ENCODE measurements at regions not wholly inside any gene's neighbourhood (a gene's known extent, or its start where the extent isn't known, plus 50 kb on each side); places are given as distances from the start of the nearest gene placed in this dataset.

- TF ChIP-seq RAD21 (IDR thresholded peaks at IDR 0.05; ENCODE audit: low read depth) (no peak), EP300 (IDR thresholded peaks at IDR 0.05; ENCODE audit: borderline replicate concordance) (no peak), CEBPB (IDR thresholded peaks at IDR 0.05) (no peak), MAX (IDR thresholded peaks at IDR 0.05) (no peak), TEAD4 (IDR thresholded peaks at IDR 0.05) (no peak)
Measured at GRCh38 chr10:21406595-21407193, 118.8 kb downstream of the SKIDA1 start.

- TF ChIP-seq NFIC (IDR thresholded peaks at IDR 0.05) = no peak
- no peak for TF ChIP-seq EGR1 (IDR thresholded peaks at IDR 0.05)
- TF ChIP-seq EP300 (IDR thresholded peaks at IDR 0.05; ENCODE audit: borderline replicate concordance) = no peak
- no peak for TF ChIP-seq ZBTB7A (IDR thresholded peaks at IDR 0.05; ENCODE audit: low read depth)
- no peak for TF ChIP-seq YY1 (IDR thresholded peaks at IDR 0.05; ENCODE audit: low read depth)
- TF ChIP-seq CEBPB (IDR thresholded peaks at IDR 0.05) = no peak
- TF ChIP-seq USF1 (IDR thresholded peaks at IDR 0.05) = no peak
- TF ChIP-seq TAF1 (IDR thresholded peaks at IDR 0.05; ENCODE audit: low read depth) = no peak
- TF ChIP-seq RAD21 (IDR thresholded peaks at IDR 0.05; ENCODE audit: low read depth) = no peak
- TF ChIP-seq TCF12 (IDR thresholded peaks at IDR 0.05; ENCODE audit: low read depth) = no peak
- TF ChIP-seq REST (IDR thresholded peaks at IDR 0.05; ENCODE audit: low read depth) = no peak
- no peak for TF ChIP-seq CREB1 (IDR thresholded peaks at IDR 0.05; ENCODE audit: low read depth)
- no peak for TF ChIP-seq TEAD4 (IDR thresholded peaks at IDR 0.05)
- no peak for TF ChIP-seq FOXM1 (IDR thresholded peaks at IDR 0.05; ENCODE audit: borderline replicate concordance, low read depth)
- TF ChIP-seq MAX (IDR thresholded peaks at IDR 0.05) = no peak
Measured at GRCh38 chr10:21405981-21406380, 119.5 kb downstream of the SKIDA1 start.

GRCh38 chr10:21403256-21404015 is 122.0 kb downstream of the SKIDA1 start:
- no peak for TF ChIP-seq NFIC (IDR thresholded peaks at IDR 0.05)
- no peak for TF ChIP-seq EP300 (IDR thresholded peaks at IDR 0.05; ENCODE audit: borderline replicate concordance)
- TF ChIP-seq MAX (IDR thresholded peaks at IDR 0.05) = no peak
- no peak for TF ChIP-seq RAD21 (IDR thresholded peaks at IDR 0.05; ENCODE audit: low read depth)
- no peak for TF ChIP-seq CEBPB (IDR thresholded peaks at IDR 0.05)
- TF ChIP-seq CREB1 (IDR thresholded peaks at IDR 0.05; ENCODE audit: low read depth) = peak; percentile 18; the same call in 1 of the 2 replicates
- no peak for TF ChIP-seq YY1 (IDR thresholded peaks at IDR 0.05; ENCODE audit: low read depth)
- TF ChIP-seq ZBTB7A (IDR thresholded peaks at IDR 0.05; ENCODE audit: low read depth) = no peak
- 0 out of 2 replicates have a peak, but pooled peaks have one; percentile 21 for TF ChIP-seq TCF12 (IDR thresholded peaks at IDR 0.05; ENCODE audit: low read depth)
- TF ChIP-seq TAF1 (IDR thresholded peaks at IDR 0.05; ENCODE audit: low read depth) = no peak
- no peak for TF ChIP-seq REST (IDR thresholded peaks at IDR 0.05; ENCODE audit: low read depth)
- TF ChIP-seq EGR1 (IDR thresholded peaks at IDR 0.05) = no peak
- no peak for TF ChIP-seq USF1 (IDR thresholded peaks at IDR 0.05)
- no peak for TF ChIP-seq TEAD4 (IDR thresholded peaks at IDR 0.05)

- TF ChIP-seq TAF1 (IDR thresholded peaks at IDR 0.05; ENCODE audit: low read depth) = no peak
- TF ChIP-seq TEAD4 (IDR thresholded peaks at IDR 0.05) = 0 out of 2 replicates have a peak, but pooled peaks have one; percentile 11
- TF ChIP-seq FOXM1 (IDR thresholded peaks at IDR 0.05; ENCODE audit: borderline replicate concordance, low read depth) = no peak
- TF ChIP-seq REST (IDR thresholded peaks at IDR 0.05; ENCODE audit: low read depth) = no peak
- no peak for TF ChIP-seq ZBTB7A (IDR thresholded peaks at IDR 0.05; ENCODE audit: low read depth)
- 0 out of 2 replicates have a peak, but pooled peaks have one; percentile 23 for TF ChIP-seq USF1 (IDR thresholded peaks at IDR 0.05)
- no peak for TF ChIP-seq EP300 (IDR thresholded peaks at IDR 0.05; ENCODE audit: borderline replicate concordance)
Measured at GRCh38 chr10:21402606-21403083, 122.8 kb downstream of the SKIDA1 start.

All from Ishikawa (cell line).